A673 (cell line): ENCODE measurements at regions not wholly inside any gene's neighbourhood (a gene's known extent, or its start where the extent isn't known, plus 50 kb on each side); places are given as distances from the start of the nearest gene placed in this dataset.

Source experiments
- BruUV-seq: library from RNA; stranded (reverse); fragments of 400-500 nt; replicated peaks from 2 replicates; lab custom pipeline; 2021; lab: Mats Ljungman, UMichigan
- CTCF ChIA-PET: fragments of 300-600 bp; sonication (Branson Sonifier 250); formaldehyde crosslinking; loops from one replicate; lab custom pipeline; 2022; ENCODE audit warnings: antibody characterized with exemption; lab: Charles Lee
- POLR2A ChIA-PET: fragments of 300-600 bp; sonication (Branson Sonifier 250); formaldehyde crosslinking; loops from one replicate; lab custom pipeline; 2022; ENCODE audit warnings: antibody characterized with exemption; ENCODE audit not compliant: low non-redundant PET; lab: Charles Lee
- DNase-seq: peaks from one replicate; pipeline ENCODE4 v3.0.0-alpha.2; 2015; ENCODE audit warnings: low spot score
- H3K27ac ChIP-seq: fragments of 200-600 bp; sonication (generic); 2 replicates; pipeline ENCODE4 v1.5.1; 2016; ENCODE audit warnings: mixed run types, low read depth, mild to moderate bottlenecking, mixed read lengths, antibody characterized with exemption, low read length; ENCODE audit not compliant: poor library complexity, severe bottlenecking
- H3K27me3 ChIP-seq: fragments of 200-600 bp; sonication (generic); replicated peaks from 2 replicates; pipeline ENCODE4 v1.6.1; 2017; ENCODE audit warnings: mixed run types, low read depth, mild to moderate bottlenecking, mixed read lengths, antibody characterized with exemption, low read length; ENCODE audit not compliant: insufficient read depth, poor library complexity
- H3K36me3 ChIP-seq: fragments of 200-600 bp; sonication (generic); 2 replicates; pipeline ENCODE4 v1.6.1; 2016; ENCODE audit warnings: mixed run types, mild to moderate bottlenecking, mixed read lengths, antibody characterized with exemption, low read length; ENCODE audit not compliant: insufficient read depth, poor library complexity, severe bottlenecking
- H3K4me1 ChIP-seq: fragments of 200-600 bp; sonication (generic); 2 replicates; pipeline ENCODE4 v1.6.1; 2017; ENCODE audit warnings: mixed run types, mild to moderate bottlenecking, mixed read lengths, antibody characterized with exemption, low read length; ENCODE audit not compliant: insufficient read depth, poor library complexity, severe bottlenecking
- H3K4me3 ChIP-seq: fragments of 200-600 bp; sonication (generic); 2 replicates; pipeline ENCODE4 v1.5.1; 2016; ENCODE audit warnings: low read depth, mixed run types, mild to moderate bottlenecking, mixed read lengths, low read length; ENCODE audit not compliant: poor library complexity, severe bottlenecking
- H3K9me3 ChIP-seq: fragments of 200-600 bp; sonication (generic); 2 replicates; pipeline ENCODE4 v1.6.1; 2016; ENCODE audit warnings: mixed run types, low read depth, mild to moderate bottlenecking, mixed read lengths, antibody characterized with exemption, low read length; ENCODE audit not compliant: poor library complexity, severe bottlenecking
- EZH2 ChIP-seq: fragments of 200-600 bp; sonication (generic); IDR thresholded peaks from 2 replicates; pipeline ENCODE4 v1.6.1; 2017; ENCODE audit warnings: borderline replicate concordance, low read depth, mild to moderate bottlenecking, mixed read lengths, antibody characterized with exemption, low read length; ENCODE audit not compliant: poor library complexity, severe bottlenecking
- intact Hi-C: fragments of 100-400 bp; cut with micrococcal nuclease; formaldehyde crosslinking; loops from one replicate; pipeline ENCODE4 v1.10.0; 2022; ENCODE audit not compliant: unreplicated experiment
- TF ChIP-seq, protein P1 (sequence below): fragments of 300-800, 200-600 bp; sonication (generic); conservative IDR thresholded peaks from 2 replicates; pipeline ENCODE4 v1.5.1; 2017; ENCODE audit warnings: low read depth, mild to moderate bottlenecking, antibody characterized with exemption, low read length, moderate library complexity, mixed read lengths

DNA sequence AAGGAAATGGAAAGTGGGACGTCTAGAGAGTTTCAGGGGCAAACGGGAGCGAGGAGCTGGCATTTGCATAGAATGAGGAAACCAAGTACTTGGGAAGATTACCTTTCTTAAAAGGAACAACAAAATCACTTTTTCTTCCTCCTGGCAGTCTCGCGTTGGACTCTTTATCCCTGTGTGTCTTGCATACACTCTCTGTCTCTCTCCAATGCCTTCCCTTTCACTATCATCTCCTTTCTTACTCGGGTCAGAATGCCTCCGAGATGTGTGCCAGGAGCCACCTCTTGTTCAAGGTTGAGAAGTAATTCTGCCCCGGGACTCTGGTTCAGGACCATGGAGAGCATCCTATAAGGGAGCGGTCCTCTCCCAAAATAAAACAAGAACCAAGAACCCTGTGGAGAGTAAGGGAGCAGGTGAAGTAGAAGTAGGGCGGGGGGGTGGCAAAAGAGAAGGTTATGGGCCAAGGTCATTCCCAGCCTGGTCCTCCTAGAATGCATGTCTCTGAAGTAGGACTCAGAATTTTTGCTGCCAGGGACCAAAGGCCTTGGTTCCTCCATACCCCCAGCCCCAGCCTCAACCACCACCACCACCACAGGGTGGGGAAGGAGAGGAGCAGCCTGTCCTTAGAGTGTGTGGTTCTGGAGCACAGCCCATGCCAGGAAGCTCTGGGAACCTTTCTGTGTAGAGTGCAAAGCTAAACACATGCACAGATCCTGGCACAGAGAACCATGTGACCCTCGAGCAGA, 72.1 kb upstream of the ARAP3 start:
- H3K27me3 ChIP-seq = peaks cover 57% of the 10 kb centered on the region
- no TSS peak for BruUV-seq
- ChIA-PET CTCF (no interaction called here), POLR2A (no interaction called here)
- intact Hi-C loops = no loop called here
- no peak overlapping the region for H3K27ac ChIP-seq
- TF ChIP-seq, protein P1, sequence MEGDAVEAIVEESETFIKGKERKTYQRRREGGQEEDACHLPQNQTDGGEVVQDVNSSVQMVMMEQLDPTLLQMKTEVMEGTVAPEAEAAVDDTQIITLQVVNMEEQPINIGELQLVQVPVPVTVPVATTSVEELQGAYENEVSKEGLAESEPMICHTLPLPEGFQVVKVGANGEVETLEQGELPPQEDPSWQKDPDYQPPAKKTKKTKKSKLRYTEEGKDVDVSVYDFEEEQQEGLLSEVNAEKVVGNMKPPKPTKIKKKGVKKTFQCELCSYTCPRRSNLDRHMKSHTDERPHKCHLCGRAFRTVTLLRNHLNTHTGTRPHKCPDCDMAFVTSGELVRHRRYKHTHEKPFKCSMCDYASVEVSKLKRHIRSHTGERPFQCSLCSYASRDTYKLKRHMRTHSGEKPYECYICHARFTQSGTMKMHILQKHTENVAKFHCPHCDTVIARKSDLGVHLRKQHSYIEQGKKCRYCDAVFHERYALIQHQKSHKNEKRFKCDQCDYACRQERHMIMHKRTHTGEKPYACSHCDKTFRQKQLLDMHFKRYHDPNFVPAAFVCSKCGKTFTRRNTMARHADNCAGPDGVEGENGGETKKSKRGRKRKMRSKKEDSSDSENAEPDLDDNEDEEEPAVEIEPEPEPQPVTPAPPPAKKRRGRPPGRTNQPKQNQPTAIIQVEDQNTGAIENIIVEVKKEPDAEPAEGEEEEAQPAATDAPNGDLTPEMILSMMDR = no peak
- no peaks in the 10 kb centered on the region for H3K4me1 ChIP-seq
- H3K9me3 ChIP-seq = no peaks in the 10 kb centered on the region
- H3K36me3 ChIP-seq = no peaks in the 10 kb centered on the region
- H3K4me3 ChIP-seq = no peak overlapping the region
- peak; percentile 65 for DNase-seq

GRCh38 chr5:141753143-141753970, 71.3 kb upstream of the ARAP3 start:
- POLR2A ChIA-PET = no interaction called here
- Histone ChIP-seq H3K36me3 (no peaks in the 10 kb centered on the region), H3K27me3 (peaks cover 63% of the 10 kb centered on the region), H3K4me3 (no peak overlapping the region), H3K9me3 (no peaks in the 10 kb centered on the region), H3K27ac (no peak overlapping the region), H3K4me1 (no peaks in the 10 kb centered on the region)
- CTCF ChIA-PET = no interaction called here
- no TSS peak for BruUV-seq
- DNase-seq = no peak
- intact Hi-C loops = no loop called here
- TF ChIP-seq EZH2 = peak; percentile 45
- TF ChIP-seq, protein P1 = no peak

- Histone ChIP-seq H3K9me3 (no peaks in the 10 kb centered on the region), H3K27me3 (peaks cover 43% of the 10 kb centered on the region), H3K27ac (no peak overlapping the region), H3K4me3 (no peak overlapping the region), H3K4me1 (no peaks in the 10 kb centered on the region), H3K36me3 (no peaks in the 10 kb centered on the region)
- peak; percentile 66 for DNase-seq
- CTCF ChIA-PET = no interaction called here
- intact Hi-C loops = no loop called here
- POLR2A ChIA-PET = no interaction called here
- TF ChIP-seq EZH2 = no peak
- TF ChIP-seq, protein P1 = no peak
- BruUV-seq = no TSS peak
These were observed 65.4 kb upstream of the ARAP3 start for GRCh38 chr5:141747152-141748141.
